AG04450 (cell line): ENCODE measurements at regions not wholly inside any gene's neighbourhood (a gene's known extent, or its start where the extent isn't known, plus 50 kb on each side); places are given as distances from the start of the nearest gene placed in this dataset.

Source experiments
- CTCF ChIA-PET: fragments of 300-600, 350-600 bp; formaldehyde crosslinking; extraction: SDS; loops from one replicate; lab custom pipeline; 2022; ENCODE audit warnings: antibody characterized with exemption, inconsistent platforms; lab: Charles Lee
- POLR2A ChIA-PET: fragments of 350-600 bp; formaldehyde crosslinking; extraction: SDS; loops from one replicate; lab custom pipeline; 2021; ENCODE audit warnings: antibody characterized with exemption, inconsistent platforms; lab: Yijun Ruan, JAX
- DNase-seq: peaks from one replicate; pipeline ENCODE4 v3.0.0-alpha.2; 2011; ENCODE audit warnings: low read depth, low spot score
- H3K27ac ChIP-seq: one replicate; pipeline ENCODE4 v1.5.1; 2012; ENCODE audit warnings: low read depth, low read length, control low read depth
- H3K27me3 ChIP-seq: one replicate; pipeline ENCODE4 v1.6.0; 2012; ENCODE audit warnings: low read length; ENCODE audit not compliant: control insufficient read depth, insufficient read depth
- H3K4me3 ChIP-seq: 2 replicates; pipeline ENCODE4 v1.5.1; 2011; ENCODE audit warnings: mild to moderate bottlenecking, low read depth, low read length, control low read depth
- H3K9me3 ChIP-seq: 2 replicates; pipeline ENCODE4 v1.5.1; 2012; ENCODE audit warnings: low read length; ENCODE audit not compliant: control insufficient read depth, insufficient read depth
- CTCF ChIP-seq: IDR thresholded peaks from 2 replicates; pipeline ENCODE4 v1.5.1; 2011; ENCODE audit warnings: low read depth, low read length, control low read depth, inconsistent platforms

- H3K9me3 ChIP-seq = no peaks in the 10 kb centered on the region
- no peak overlapping the region for H3K4me3 ChIP-seq
- H3K27me3 ChIP-seq = no peaks in the 10 kb centered on the region
- no peak for DNase-seq
- ChIA-PET CTCF (no interaction called here), POLR2A (no interaction called here)
- no peak for TF ChIP-seq CTCF
- H3K27ac ChIP-seq = no peak overlapping the region
Measured at GRCh38 chr6:125658136-125658535, 91.3 kb upstream of the HEY2 start.

GRCh38 chr6:125658759-125659431 lies 90.5 kb upstream of the HEY2 start:
- H3K9me3 ChIP-seq = no peaks in the 10 kb centered on the region
- ChIA-PET POLR2A (no interaction called here), CTCF (no interaction called here)
- H3K27ac ChIP-seq = no peak overlapping the region
- no peak for DNase-seq
- H3K4me3 ChIP-seq = no peak overlapping the region
- no peaks in the 10 kb centered on the region for H3K27me3 ChIP-seq
- TF ChIP-seq CTCF = no peak

GRCh38 chr6:125659887-125660286 lies 89.5 kb upstream of the HEY2 start:
- Histone ChIP-seq H3K4me3 (no peak overlapping the region), H3K27ac (no peak overlapping the region), H3K9me3 (no peaks in the 10 kb centered on the region), H3K27me3 (no peaks in the 10 kb centered on the region)
- DNase-seq = no peak
- ChIA-PET CTCF (no interaction called here), POLR2A (no interaction called here)
- no peak for TF ChIP-seq CTCF

GRCh38 chr6:125662296-125662695 lies 87.1 kb upstream of the HEY2 start:
- Histone ChIP-seq H3K9me3 (no peaks in the 10 kb centered on the region), H3K4me3 (no peak overlapping the region), H3K27me3 (peaks cover 2% of the 10 kb centered on the region), H3K27ac (no peak overlapping the region)
- TF ChIP-seq CTCF = no peak
- DNase-seq = no peak
- ChIA-PET CTCF (no interaction called here), POLR2A (no interaction called here)

GRCh38 chr6:125665295-125665814 lies 84.1 kb upstream of the HEY2 start:
- peaks cover 2% of the 10 kb centered on the region for H3K27me3 ChIP-seq
- no peak overlapping the region for H3K27ac ChIP-seq
- DNase-seq = no peak
- H3K9me3 ChIP-seq = no peaks in the 10 kb centered on the region
- no peak for TF ChIP-seq CTCF
- POLR2A ChIA-PET = no interaction called here
- no peak overlapping the region for H3K4me3 ChIP-seq
- CTCF ChIA-PET = no interaction called here
